ENCODE measurements at regions not wholly inside any gene's neighbourhood (a gene's known extent, or its start where the extent isn't known, plus 50 kb on each side); places are given as distances from the start of the nearest gene placed in this dataset.

DNA sequence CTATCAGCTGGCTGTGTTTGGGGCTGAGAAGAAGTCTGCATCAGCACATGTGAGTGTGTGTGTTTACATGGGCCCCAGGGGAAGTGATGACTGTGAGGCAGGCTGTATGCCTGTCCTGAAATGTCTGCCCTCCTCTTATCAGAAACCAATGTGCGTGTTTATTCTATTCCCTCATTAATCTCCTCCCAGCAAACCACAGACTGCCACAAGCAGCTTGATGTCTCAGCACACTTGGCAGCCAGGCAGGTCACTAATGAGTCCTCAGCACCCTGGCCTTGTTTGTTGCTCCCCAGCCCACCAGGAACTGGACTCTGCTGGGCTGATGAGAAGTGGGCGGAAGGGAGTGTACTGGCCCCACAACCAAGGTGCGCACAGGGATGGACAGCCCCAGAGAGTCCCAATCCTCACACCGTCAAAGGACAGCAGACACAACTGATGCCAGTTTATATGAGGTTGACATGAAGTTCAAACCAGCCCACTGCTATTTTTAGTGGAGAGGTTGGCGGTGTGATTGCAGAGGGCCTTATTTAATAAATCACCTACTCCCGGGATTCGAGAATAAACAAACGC is 225.8 kb downstream of the ETS1 start:
- DNase-seq = peak; percentile 2

DNA sequence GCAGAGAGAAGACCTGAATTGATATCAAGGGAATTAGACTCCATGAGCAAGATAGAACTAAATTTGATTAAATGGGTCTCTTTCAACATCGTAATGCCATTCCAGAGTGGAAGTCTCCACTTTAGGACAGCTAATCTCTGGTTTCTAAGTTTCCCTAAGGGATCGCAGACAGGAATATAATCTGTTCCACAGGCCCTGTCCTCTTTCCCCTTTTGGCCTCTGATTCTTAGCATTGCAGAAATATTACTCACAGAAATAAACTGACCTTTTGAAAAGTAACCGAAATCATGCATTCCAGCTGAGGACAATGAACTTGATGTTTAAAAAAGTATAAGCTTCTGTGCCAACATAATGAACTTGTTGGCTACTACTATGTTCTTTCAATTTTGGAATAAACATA is 227.8 kb downstream of the ETS1 start:
- no peak for DNase-seq

DNA sequence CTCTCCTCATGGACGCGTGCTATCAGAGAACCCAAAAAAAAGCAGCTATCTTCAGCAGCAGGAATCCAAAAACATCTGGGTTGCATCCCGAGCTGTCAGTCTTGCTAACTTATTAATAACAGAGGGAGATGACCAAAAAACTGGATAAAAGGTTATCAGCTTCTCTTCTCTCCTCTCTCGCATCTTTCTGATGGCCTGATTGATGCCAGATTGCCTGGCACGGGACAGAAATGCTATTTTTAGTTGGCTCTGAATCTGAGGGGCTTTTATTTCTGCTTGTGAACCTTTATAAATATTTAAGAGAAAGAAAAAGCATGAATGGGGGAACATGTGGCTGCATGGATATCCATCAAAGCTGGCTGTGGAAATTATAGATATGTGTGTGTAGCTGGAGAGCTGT is 230.3 kb downstream of the ETS1 start:
- DNase-seq = no peak

DNA sequence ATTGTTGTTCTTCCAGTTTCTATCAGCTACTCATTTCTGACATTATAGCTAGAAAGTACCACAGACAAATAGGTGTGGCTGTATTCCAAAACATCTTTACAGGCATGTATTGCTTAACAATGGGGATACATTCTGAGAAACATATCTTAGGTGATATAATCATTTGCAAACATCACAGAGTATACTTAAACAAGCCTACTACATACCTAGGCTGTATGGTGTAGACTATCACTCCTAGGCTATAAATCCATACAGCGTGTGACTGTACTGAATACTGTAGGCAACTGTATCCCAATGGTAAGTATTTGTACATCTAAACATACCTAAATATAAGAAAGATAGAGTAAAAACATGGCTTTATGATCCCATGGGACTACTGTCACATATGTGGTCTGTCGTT is 231.8 kb downstream of the ETS1 start:
- no peak for DNase-seq

DNA sequence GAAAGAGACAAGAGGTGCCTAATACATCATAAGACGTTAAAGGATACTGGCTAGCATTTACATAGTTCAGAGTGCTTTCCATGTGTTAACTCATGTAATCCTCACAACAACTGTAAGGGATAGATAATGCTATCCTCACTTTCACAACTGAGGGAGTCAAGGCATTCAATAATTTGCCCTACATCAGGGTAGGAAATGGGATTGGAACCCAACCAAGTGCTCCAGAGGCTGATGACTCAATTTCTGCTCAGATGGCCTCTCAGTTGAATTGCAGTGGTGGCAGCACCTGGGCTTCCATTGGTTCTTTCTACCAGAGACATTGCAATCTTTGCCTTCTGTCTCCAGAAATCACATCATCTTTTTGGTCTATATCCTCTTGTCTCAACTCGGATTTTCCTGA is 232.9 kb downstream of the ETS1 start:
- DNase-seq = no peak

DNA sequence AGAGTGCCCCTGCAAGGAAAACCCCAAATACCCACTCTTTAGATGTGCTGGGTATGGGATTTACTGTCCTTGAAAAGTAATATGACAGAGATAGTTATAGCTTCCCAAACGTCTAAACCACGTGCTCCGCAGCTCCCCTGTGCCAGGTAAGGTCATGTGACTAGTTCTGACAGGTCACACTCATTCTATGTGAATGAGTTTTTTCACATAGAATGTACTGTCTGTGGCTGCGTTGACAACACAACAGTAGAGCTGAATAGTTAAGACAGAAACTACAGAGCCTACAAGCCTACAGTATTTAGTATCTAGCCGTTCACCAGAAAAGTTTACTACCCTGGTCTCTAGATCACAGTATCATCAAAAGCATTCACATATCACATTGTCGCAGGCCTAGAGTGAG is 236.2 kb downstream of the ETS1 start:
- no peak for DNase-seq

DNA sequence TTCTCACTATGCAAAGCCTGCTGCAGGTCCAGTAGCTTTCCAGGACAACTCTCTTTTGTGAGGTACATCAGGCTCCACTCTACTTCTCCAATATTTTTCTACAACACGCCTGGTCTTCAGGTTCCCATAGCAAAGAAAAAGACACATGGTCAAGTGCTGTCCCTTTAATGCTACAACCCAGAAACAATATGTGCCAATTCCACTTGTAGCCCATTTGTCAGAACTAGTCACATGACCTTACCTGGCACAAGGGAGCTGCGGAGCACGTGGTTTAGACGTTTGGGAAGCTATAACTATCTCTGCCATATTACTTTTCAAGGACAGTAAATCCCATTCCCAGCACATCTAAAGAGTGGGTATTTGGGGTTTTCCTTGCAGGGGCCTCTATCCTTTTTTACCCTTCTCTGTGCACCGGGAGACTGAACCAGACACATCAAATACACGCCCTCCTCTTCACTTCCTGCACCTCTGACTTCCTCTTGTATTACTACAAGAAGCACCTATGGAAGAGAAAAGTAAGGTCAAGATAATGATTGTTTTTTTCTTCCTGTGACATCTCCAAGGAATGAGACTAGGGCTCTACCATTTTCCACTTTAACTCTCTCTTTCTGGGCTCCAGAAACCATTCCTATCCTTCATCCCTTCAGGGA is 237.6 kb downstream of the ETS1 start:
- no peak for DNase-seq

DNA sequence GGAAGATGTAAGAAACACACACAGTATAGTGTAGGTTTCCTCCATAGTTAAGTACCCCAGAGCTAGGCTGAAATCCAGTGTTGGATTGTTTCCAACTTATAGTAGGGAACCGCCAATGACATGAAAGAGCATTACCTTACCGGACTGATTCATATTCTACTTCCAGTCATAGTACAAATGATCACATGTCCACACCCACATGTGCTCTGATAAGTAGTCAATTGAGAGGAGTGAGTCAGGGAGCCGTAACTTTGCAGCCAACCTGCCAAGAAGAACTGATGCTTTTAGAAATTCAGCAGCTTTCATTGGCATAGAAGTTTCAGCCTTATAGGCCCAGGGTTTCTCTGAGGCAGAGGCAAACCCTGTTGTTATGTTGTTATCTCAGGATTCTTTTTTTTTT is 240.6 kb downstream of the ETS1 start:
- DNase-seq = no peak

DNA sequence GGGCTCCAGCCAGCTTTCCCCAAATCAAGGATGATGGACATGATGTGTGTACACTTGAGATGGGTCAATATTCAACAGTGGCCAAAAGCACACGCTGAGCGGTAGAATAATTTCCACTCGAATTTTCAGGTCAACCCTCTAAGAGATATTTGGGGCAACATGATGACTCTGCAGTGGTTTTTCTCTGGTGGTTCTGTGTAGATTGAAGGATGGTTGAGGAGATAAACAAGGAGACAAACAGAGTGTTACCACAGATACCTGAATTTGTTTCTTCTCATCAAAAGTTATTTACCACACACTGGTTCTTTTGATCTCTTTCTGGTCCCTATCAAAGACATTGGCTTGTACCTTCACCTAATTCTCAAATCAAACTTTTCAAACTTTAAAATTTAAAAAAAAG is 242.0 kb downstream of the ETS1 start:
- no peak for DNase-seq

DNA sequence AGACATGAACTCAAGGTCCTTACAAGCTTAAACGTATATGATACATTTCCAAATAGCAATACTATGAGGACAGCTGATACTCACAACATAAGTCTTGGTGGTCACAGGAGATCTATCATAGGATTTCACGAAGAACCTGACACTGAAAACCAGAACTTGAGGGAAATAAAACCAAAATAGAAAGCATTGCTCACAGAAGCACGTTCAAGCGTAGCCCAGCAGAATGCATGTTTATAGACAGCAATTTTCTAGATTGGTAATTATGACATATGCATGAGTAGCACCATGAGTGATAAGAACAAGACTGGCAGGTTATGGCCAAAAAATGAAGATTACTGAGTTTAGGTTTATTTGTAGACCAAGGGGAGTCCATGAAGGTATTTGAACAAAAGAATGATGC is 243.5 kb downstream of the ETS1 start:
- no peak for DNase-seq

DNA sequence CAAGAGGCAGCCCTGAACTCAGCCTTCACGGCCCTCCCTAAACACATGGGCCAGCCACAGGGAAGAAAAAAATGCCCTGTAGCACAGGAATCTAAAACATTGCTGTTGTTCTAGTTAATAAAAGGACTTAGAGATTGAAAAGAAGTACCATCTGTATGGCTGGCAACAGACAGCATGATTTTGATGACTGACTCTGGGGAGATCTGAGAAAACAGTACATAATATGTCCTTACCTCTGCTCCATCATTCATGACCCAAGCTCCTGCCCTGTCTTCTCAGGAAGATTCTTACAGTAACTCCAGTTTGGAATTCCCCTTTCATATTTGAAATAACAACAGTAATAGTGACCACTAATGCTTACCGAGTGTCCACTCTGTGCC is 244.2 kb downstream of the ETS1 start:
- DNase-seq = no peak

DNA sequence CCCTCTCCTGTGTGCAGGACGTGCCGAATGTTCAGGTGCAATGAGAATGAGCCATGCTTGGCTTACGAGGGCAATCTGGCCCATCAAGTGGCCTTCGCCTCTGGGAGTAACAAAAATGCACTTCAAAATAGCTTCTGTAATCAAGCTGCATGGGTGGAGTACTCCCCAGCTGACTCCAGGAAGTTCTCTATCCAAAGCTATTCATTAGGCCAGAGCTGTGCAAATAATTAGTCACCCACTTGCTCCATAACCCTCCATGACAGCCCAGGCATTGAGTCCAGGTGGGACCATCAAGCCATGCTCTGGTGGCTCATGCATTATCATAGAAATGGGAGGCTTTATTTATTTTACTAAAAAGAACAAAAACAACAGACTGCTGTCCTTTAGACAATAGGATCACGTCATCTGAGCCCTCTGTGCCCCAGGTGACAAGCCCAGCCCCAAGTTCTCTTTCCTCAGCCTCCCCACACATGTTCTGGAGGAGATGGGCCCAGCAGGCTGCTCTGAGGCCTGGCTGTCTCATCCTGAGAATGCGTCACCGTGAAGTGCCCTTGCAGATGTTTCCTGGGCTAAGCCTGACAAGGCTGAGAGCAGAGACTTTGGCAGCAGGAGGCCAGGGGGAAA is 244.7 kb downstream of the ETS1 start:
- DNase-seq = peak; percentile 19

DNA sequence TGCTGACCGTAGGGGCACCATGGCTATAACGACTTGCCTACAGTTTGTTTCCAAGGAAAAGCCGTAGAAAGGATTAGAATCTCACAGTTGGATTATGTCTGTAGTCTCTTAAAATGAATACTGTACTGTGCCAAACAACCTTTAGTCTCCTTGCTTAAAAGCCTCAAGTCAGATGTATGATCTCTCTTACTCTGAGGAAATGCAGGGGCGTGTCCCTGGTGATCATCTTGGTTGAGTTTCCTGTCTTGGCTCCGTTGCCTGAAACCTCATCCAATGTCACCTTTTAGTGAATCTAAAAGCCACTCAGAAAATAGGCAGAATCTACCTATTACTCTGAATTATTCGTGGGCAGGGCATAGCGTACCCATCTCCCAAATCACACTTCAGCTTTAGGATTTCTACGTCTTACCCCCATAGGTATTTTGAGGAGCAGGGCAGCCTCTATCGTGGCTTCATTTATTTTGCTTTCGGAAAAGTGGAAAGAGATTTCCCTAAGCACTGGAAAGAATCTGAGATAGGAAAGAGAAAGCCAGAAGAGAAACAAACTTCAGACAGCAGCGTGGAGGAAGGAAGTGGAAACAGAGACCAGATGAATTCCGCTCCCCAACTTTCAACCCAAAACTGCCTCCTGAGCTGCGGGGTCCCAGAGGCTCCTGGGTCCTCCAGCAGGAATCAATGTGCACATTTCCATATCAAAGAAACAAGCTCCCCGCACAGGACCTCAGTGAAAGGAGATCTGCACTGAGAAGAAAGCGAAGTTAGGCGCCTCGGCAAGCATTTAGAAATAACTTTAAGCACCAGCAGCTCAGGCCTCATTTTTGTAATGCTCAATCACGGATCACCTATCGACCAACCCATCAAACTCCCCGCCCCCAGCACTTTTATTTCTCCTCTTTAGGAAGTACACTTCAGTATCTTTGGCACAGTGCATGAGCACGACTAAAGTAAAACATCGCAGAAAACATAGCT is 245.8 kb downstream of the ETS1 start:
- no peak for DNase-seq

DNA sequence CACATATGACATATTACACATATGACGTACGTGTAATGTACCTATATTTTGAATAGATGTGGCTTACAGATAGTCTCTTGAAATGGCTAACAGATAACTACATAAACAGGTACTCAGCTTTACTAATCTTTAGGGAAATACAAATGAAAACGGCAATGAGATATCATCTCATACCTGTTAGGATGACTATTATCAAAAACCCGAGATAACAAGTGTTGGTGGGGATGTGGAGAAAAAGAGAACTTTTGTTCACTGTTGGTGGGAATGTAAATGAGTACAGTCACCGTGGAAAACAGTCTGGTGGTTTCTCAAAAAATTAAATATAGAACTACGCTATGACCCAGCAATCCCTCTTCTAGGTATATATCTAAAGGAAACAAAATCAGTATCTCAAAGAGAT is 247.6 kb downstream of the ETS1 start:
- DNase-seq = no peak

DNA sequence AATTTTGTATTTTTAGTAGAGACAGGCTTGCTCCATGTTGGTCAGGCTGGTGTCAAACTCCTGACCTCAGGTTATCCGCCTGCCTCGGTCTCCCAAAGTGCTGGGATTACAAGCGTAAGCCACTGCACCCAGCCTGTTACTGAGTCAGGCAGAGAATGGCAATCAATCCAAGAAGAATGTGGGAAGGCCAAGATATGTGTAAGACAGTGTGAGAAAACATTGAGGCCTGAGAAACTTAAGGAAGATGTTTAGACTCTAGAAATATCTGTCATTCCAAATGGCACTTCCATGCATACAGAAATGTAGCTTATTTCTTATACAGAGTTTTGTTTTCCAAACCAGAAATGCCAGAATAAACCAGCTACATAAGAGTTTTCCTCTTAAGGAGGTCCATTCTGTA is 248.5 kb downstream of the ETS1 start:
- DNase-seq = no peak

DNA sequence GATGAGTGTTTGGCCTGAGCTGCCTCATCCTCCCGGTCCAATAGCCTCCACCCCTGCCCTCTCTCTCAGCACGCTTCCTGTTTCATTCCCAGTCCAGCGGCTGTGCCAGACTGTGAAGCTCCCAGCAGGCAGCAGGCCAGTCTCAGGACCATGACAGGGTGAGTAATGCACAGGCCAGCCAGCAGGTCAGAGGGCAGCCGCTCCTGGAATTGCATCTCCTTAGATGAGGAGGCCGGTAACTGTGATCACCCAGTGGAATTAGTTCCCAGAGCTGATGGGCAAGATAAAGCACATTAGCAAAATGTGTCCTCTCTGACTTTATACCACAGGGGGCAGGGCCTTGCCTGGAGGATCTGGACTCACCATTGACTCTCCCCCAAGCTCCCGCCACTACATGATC is 251.2 kb downstream of the ETS1 start:
- peak; percentile 40 for DNase-seq

DNA sequence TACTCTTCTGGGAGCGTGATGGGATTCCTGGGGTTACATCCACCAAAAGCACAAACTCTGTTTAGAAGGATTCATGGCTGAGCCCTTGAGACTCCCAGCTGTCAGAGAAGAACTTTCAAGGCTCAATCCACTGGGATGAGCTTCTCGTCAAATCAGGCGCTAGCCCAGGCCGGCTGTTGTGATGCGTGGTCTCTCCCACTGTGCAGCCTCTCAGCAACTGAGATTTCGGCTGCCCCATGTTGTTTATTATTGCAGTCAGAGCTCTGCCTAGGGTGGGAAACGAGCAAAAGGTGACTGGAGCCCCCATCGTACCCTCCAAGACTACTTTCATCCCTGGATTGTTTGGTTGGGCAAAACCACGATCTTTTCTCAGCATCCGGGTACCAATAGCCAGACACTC is 251.6 kb downstream of the ETS1 start:
- DNase-seq = no peak

DNA sequence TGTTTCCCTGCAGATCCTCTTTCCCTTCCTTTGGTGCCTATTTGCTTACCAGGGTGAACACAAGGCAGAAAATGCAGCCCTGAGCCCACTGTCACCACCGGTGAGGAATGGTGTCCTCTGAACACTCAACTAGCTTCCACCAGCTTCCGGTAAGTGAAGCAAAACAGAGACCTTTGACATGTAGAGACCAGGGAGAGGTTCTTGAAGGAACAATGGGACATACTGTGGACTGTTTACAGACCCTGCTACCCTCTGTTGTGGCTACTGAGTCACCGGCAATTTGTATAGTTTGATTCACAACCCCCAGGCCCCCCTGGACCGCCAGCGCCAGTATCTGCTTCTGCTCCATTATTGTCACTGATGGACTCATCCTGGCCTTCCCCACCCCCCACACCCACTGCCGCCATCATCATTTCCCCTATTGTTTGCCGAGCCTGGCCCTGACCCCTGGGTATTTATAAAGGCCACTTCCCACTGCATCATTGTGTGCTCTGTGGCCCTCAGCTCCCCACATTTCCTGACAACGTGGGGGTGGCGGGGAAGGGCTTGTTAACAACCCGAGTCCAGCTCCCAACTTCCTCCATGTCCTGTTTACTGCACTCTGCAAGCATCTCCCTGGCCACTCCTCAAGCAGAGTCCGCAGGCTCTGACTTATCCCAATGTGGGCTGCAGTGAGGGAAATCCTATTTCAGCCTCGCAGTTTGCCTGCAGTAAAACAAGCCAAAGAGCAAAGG is 252.9 kb downstream of the ETS1 start:
- DNase-seq = no peak

DNA sequence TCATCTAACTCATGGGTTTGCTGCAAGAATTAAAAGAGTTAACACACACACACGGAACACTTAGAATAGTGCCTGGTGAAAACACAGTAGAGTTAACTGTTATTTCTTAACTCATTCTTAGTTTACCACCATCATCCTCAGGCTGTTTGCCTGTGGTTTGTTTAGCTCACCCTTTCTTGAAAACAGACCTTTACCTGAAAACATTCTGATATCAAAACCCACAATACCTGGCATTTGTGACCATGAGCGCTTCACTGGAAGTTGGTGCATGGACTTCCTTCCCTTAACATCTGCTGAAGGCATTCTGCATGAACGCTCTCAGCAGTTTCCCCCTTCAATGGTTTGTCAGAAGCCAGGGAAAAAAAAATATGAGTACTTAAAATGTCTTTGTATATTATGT is 256.0 kb downstream of the ETS1 start:
- DNase-seq = no peak

DNA sequence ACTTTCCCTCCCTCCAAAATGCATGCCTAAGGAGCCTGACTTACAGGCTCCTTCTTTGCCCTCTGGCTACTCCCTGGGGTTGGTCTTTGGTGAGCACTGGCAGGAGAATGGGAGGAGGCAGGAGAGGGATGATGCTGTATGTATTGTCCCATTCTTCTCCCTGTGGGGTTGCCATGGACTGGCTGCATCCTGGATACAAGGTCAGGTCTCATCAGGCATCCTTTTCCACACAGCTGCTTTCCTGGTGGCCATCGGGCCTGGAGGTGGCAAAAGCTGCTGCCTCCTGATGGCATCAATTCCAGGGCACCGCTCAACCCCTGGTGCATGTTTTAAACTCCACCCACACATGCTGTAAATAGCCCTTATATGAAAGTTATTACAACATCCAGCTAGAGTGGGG is 257.2 kb downstream of the ETS1 start:
- no peak for DNase-seq

DNA sequence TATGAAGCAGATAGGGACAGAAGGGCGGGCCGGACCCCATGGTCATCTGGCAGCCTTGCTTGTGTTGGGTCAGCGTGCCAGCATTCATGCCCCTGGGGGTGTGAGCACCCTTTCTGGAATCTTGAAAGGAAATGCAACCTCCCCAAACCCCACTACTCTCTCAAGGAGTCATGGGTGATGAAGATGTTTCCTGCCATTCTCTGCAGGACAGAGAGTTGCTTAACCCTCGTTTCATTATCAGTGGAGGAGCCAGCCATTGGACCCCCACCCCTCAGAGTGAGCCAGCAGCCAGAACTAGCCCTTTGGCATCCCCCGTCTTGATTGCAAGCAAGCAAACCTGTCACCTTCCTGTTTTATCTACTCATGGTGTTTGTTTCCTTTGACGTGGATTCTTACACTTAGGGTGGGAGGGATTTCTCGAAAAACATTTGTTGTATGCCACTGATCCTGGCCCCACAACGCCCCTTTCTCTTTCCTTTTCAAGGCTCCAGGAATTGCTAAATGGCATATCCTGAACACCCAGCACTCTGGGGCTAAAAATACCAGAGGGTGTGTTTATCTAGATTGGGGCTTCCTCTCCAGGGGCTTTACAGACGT is 258.3 kb downstream of the ETS1 start:
- DNase-seq = no peak

DNA sequence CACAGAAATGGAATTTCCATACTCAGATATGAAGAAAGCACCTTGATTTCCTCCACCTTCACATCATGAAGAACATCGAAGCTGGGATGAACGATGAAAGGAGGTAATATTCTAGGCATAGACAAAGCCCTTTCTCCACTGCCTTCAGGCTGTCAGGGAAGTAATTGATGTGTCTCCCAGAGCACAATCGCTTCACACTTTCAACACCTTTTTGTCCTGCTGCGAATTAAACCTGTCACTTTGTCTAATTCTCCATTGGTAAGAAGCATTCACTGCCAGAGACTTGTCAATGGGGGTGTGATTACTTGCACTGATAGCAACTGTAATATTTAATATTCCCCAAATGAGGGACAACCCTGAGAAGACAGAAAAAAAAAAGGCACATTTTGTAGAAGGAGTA is 260.1 kb downstream of the ETS1 start:
- DNase-seq = no peak

DNA sequence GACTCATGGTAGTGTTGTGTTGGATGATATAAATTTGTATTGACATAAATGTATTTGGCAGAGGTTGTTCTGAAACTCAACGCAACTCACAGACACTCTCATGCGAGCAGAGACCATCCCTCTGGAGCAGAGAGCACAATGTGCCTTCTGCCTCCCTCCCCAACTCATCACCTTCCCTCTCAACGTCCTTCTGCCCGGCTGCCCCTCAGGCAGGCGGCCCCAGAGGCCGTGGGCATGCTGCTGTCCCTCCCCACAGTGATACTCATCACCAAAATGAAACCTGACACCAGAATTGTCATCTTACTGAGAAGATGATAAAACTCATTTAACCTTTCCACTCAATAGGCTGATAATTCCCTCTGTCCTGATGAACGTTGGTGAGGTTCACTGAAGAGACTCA is 260.6 kb downstream of the ETS1 start:
- no peak for DNase-seq

Measured in T1000 (cell line).